ENCODE measurements at regions not wholly inside any gene's neighbourhood (a gene's known extent, or its start where the extent isn't known, plus 50 kb on each side); places are given as distances from the start of the nearest gene placed in this dataset.

DNA sequence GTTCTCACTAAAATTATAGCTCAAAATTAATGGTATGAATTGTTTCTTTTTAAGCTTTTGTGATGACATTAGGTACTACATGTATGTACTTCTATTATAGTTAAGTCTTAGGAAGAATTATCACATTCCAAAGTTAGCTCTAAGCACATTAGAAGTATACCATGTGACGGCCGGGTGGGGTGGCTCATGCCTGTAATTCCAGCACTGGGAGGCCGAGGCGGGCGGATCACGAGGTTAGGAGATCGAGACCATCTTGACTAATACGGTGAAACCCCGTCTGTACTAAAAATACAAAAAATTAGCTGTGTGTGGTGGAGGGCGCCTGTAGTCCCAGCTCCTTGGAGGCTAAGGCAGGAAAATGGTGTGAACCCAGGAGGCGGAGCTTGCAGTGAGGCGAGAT, 1265.1 kb upstream of the SPRY2 start:
- H3K36me3 ChIP-seq (ENCODE audit: control insufficient read depth, insufficient read depth, low read length): no peaks in the 10 kb centered on the region
- no CpG with 5 or more reads among the region's 12 CpGs for WGBS (ENCODE audit: insufficient coverage, low lambda C conversion rate)
- no peaks in the 10 kb centered on the region for H3K9me3 ChIP-seq (ENCODE audit: control insufficient read depth, low read depth, low read length)
- no peaks in the 10 kb centered on the region for H3K4me1 ChIP-seq (ENCODE audit: control insufficient read depth, insufficient read depth, low read length)
- no peak overlapping the region for H3K4me3 ChIP-seq (ENCODE audit: low read length)
- no peak overlapping the region for H3K27ac ChIP-seq (ENCODE audit: low read length)
- no peaks in the 10 kb centered on the region for H3K27me3 ChIP-seq (ENCODE audit: control insufficient read depth, insufficient read depth, low read length)
- DNase-seq: no peak

GRCh38 chr13:81602241-81602640, 1261.3 kb upstream of the SPRY2 start:
- peaks cover 4% of the 10 kb centered on the region for H3K4me1 ChIP-seq (ENCODE audit: control insufficient read depth, insufficient read depth, low read length)
- no peaks in the 10 kb centered on the region for H3K36me3 ChIP-seq (ENCODE audit: control insufficient read depth, insufficient read depth, low read length)
- no peaks in the 10 kb centered on the region for H3K27me3 ChIP-seq (ENCODE audit: control insufficient read depth, insufficient read depth, low read length)
- no peaks in the 10 kb centered on the region for H3K9me3 ChIP-seq (ENCODE audit: control insufficient read depth, low read depth, low read length)
- no peak overlapping the region for H3K27ac ChIP-seq (ENCODE audit: low read length)
- DNase-seq: no peak
- no peak overlapping the region for H3K4me3 ChIP-seq (ENCODE audit: low read length)

DNA sequence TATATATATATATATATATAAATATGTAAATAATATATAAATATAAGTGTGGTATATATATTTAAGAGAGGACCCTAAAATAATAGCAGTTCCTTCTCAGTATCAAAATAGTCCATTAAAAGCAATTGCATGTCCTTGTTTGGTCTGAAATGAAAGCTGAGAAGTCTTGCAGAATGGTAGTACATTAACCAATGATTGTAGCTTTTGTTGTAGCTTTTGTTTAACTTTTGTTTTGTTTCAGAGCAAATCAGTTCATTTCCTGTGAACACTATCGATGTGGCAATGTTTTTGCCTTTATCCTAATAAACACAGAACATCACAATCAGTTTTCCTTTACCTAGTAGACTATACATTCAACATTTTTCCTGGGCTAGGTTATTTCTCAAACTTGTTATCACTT, 1256.2 kb upstream of the SPRY2 start:
- H3K9me3 ChIP-seq (ENCODE audit: control insufficient read depth, low read depth, low read length): no peaks in the 10 kb centered on the region
- H3K36me3 ChIP-seq (ENCODE audit: control insufficient read depth, insufficient read depth, low read length): no peaks in the 10 kb centered on the region
- WGBS (ENCODE audit: insufficient coverage, low lambda C conversion rate): 17% methylated on average over 1 of the region's 1 CpG
- peak in 1 of 2 donors; percentile 5 for DNase-seq
- no peak overlapping the region for H3K27ac ChIP-seq (ENCODE audit: low read length)
- peaks cover 7% of the 10 kb centered on the region for H3K4me1 ChIP-seq (ENCODE audit: control insufficient read depth, insufficient read depth, low read length)
- H3K4me3 ChIP-seq (ENCODE audit: low read length): no peak overlapping the region
- no peaks in the 10 kb centered on the region for H3K27me3 ChIP-seq (ENCODE audit: control insufficient read depth, insufficient read depth, low read length)

DNA sequence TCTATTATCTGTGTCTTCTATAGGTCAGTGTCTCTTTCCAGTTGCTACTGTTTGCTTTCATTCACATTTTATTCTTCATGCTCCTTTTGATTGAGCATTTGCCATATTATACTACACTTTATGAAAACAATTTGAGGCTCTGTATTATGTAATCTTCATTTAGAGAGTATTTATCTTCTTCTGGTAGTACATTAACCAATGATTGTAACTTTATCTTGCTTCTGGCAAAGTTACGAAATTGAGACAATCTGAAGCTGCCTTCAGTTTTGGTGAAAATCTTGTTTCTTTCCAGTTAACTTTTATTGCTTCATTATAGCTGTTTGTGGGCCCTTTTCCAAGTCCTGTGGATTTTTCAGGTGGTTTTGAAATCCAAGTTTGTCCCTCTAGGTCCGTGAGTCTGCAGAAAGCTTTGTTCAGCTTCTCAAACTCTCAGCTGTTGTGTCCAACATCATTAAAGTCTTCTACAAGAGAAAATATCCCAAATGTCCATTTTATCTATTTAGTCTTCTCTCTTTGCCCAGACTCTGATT, 1255.4 kb upstream of the SPRY2 start:
- H3K4me3 ChIP-seq (ENCODE audit: low read length): no peak overlapping the region
- H3K36me3 ChIP-seq (ENCODE audit: control insufficient read depth, insufficient read depth, low read length): no peaks in the 10 kb centered on the region
- no peaks in the 10 kb centered on the region for H3K27me3 ChIP-seq (ENCODE audit: control insufficient read depth, insufficient read depth, low read length)
- peak overlapping the region; percentile 34 for H3K27ac ChIP-seq (ENCODE audit: low read length)
- WGBS (ENCODE audit: insufficient coverage, low lambda C conversion rate): 29% methylated on average over 1 of the region's 2 CpGs
- no peaks in the 10 kb centered on the region for H3K9me3 ChIP-seq (ENCODE audit: control insufficient read depth, low read depth, low read length)
- peak; percentile 8 to 53 for DNase-seq
- peaks cover 7% of the 10 kb centered on the region for H3K4me1 ChIP-seq (ENCODE audit: control insufficient read depth, insufficient read depth, low read length)

- H3K27ac ChIP-seq (ENCODE audit: low read length): no peak overlapping the region
- DNase-seq: no peak
- no peak overlapping the region for H3K4me3 ChIP-seq (ENCODE audit: low read length)
- no CpG with 5 or more reads among the region's 3 CpGs for WGBS (ENCODE audit: insufficient coverage, low lambda C conversion rate)
- no peaks in the 10 kb centered on the region for H3K9me3 ChIP-seq (ENCODE audit: control insufficient read depth, low read depth, low read length)
- no peaks in the 10 kb centered on the region for H3K36me3 ChIP-seq (ENCODE audit: control insufficient read depth, insufficient read depth, low read length)
- no peaks in the 10 kb centered on the region for H3K27me3 ChIP-seq (ENCODE audit: control insufficient read depth, insufficient read depth, low read length)
- no peaks in the 10 kb centered on the region for H3K4me1 ChIP-seq (ENCODE audit: control insufficient read depth, insufficient read depth, low read length)
Observed at GRCh38 chr13:81591528-81592220, 1250.7 kb upstream of the SPRY2 start.

DNA sequence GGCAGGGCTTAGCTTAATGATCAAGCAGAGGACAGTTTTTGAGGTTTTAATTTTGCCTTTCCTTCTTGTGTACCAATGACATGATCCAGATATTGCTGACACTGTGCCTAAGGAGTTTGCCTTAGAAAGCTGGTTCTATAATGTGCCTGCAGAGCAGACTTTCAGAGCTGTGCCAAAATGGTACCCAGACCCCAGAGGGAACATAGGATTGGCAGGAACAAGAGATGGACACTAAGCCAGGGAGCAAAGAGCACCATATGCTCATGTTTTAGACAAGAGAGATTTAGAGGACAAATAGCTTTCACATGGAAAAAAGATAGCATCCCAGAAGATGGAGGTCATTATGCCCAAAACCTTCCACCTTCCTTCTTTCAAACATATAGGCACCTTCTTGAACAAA, 1241.5 kb upstream of the SPRY2 start:
- H3K9me3 ChIP-seq (ENCODE audit: control insufficient read depth, low read depth, low read length): no peaks in the 10 kb centered on the region

DNA sequence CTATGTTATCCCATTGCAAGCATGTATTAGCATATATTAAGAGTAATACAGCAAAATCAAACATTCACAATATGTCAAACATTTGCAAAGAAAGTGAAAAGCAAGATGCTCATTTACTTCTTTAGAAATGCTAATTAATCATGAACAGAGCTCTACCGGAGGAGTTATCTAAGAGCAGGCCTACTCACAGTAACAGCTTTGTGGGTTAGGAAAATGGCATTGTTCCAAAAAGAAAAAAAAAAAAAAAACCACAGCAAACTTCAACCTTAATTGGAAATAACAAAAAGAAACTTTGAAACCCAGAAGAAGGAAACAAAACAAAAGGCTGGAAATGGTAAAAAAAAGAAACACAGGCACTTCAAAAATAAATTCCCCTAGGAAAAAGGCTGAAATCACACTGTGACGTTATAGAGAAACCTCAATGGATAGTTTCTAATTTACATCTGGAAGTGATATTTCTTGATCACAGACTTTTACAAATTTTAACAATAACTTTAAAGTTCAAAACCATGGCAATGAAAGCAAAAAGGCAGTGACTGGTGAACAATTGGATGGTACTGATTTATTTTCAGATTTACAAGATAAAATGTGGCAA, 1236.8 kb upstream of the SPRY2 start:
- WGBS (ENCODE audit: insufficient coverage, low lambda C conversion rate): 63% methylated on average over 1 of the region's 2 CpGs
- no peak overlapping the region for H3K4me3 ChIP-seq (ENCODE audit: low read length)
- H3K9me3 ChIP-seq (ENCODE audit: control insufficient read depth, low read depth, low read length): no peaks in the 10 kb centered on the region
- no peak overlapping the region for H3K27ac ChIP-seq (ENCODE audit: low read length)
- H3K27me3 ChIP-seq (ENCODE audit: control insufficient read depth, insufficient read depth, low read length): no peaks in the 10 kb centered on the region
- H3K36me3 ChIP-seq (ENCODE audit: control insufficient read depth, insufficient read depth, low read length): no peaks in the 10 kb centered on the region
- DNase-seq: peak in 1 of 2 donors; percentile 16
- H3K4me1 ChIP-seq (ENCODE audit: control insufficient read depth, insufficient read depth, low read length): no peaks in the 10 kb centered on the region

More for the DNA sequence above, 1241.5 kb upstream of the SPRY2 start:
- H3K36me3 ChIP-seq (ENCODE audit: control insufficient read depth, insufficient read depth, low read length): no peaks in the 10 kb centered on the region
- H3K4me1 ChIP-seq (ENCODE audit: control insufficient read depth, insufficient read depth, low read length): no peaks in the 10 kb centered on the region
- DNase-seq: no peak
- no peaks in the 10 kb centered on the region for H3K27me3 ChIP-seq (ENCODE audit: control insufficient read depth, insufficient read depth, low read length)
- no peak overlapping the region for H3K27ac ChIP-seq (ENCODE audit: low read length)
- H3K4me3 ChIP-seq (ENCODE audit: low read length): no peak overlapping the region

GRCh38 chr13:81568824-81569223, 1227.9 kb upstream of the SPRY2 start:
- DNase-seq: no peak
- Histone ChIP-seq H3K36me3 (ENCODE audit: control insufficient read depth, insufficient read depth, low read length) (no peaks in the 10 kb centered on the region), H3K9me3 (ENCODE audit: control insufficient read depth, low read depth, low read length) (no peaks in the 10 kb centered on the region), H3K27me3 (ENCODE audit: control insufficient read depth, insufficient read depth, low read length) (no peaks in the 10 kb centered on the region), H3K4me1 (ENCODE audit: control insufficient read depth, insufficient read depth, low read length) (no peaks in the 10 kb centered on the region), H3K27ac (ENCODE audit: low read length) (no peak overlapping the region), H3K4me3 (ENCODE audit: low read length) (no peak overlapping the region)
- no CpG with 5 or more reads among the region's 3 CpGs for WGBS (ENCODE audit: insufficient coverage, low lambda C conversion rate)

DNA sequence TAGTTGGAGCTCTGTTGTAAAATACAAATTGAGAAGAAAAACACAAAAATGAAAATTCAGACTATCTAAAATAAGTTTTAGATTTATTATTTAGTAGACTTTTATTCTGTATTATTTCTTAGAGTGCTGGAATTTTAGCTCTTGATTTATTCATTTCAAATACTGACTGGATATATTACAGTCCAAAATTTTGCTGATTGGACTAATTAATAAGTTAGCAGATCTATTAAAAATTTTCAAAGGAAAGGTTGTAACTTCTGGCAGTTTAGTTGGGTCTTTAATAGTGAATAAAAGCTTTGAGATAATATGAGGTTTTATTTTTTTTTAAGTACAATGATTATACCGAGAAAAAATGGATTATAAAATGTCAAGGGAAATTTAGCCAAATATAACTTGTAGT, 1224.9 kb upstream of the SPRY2 start:
- Histone ChIP-seq H3K36me3 (ENCODE audit: control insufficient read depth, insufficient read depth, low read length) (no peaks in the 10 kb centered on the region), H3K4me1 (ENCODE audit: control insufficient read depth, insufficient read depth, low read length) (no peaks in the 10 kb centered on the region), H3K9me3 (ENCODE audit: control insufficient read depth, low read depth, low read length) (peaks cover 3% of the 10 kb centered on the region), H3K27ac (ENCODE audit: low read length) (no peak overlapping the region), H3K4me3 (ENCODE audit: low read length) (no peak overlapping the region), H3K27me3 (ENCODE audit: control insufficient read depth, insufficient read depth, low read length) (no peaks in the 10 kb centered on the region)
- WGBS (ENCODE audit: insufficient coverage, low lambda C conversion rate): no CpG with 5 or more reads among the region's 1 CpG
- no peak for DNase-seq

DNA sequence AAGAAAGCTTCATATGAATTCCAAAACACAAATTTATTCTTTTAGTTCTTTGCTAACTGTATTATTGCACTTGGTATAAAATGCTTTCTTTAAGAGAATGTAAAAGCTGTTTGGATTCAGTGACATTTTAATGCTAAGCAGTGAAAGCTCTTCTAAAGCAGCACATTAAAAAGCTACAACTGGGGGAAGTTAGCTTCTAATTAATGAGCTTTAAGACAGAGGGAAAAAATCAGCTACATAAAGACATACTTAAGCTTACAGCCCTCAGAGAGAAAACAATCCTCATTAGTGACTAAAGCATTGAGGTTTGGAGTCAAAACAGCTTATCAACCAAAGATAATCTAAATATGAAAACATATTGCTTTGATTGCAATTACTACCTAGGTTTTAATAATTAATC, 1222.2 kb upstream of the SPRY2 start:
- no peak for DNase-seq

GRCh38 chr13:81562598-81562997, 1221.7 kb upstream of the SPRY2 start:
- no peak for DNase-seq
- no peak overlapping the region for H3K27ac ChIP-seq (ENCODE audit: low read length)
- peaks cover 3% of the 10 kb centered on the region for H3K9me3 ChIP-seq (ENCODE audit: control insufficient read depth, low read depth, low read length)
- H3K27me3 ChIP-seq (ENCODE audit: control insufficient read depth, insufficient read depth, low read length): no peaks in the 10 kb centered on the region
- WGBS (ENCODE audit: insufficient coverage, low lambda C conversion rate): 38% methylated on average over 1 of the region's 2 CpGs
- no peak overlapping the region for H3K4me3 ChIP-seq (ENCODE audit: low read length)
- no peaks in the 10 kb centered on the region for H3K36me3 ChIP-seq (ENCODE audit: control insufficient read depth, insufficient read depth, low read length)
- H3K4me1 ChIP-seq (ENCODE audit: control insufficient read depth, insufficient read depth, low read length): no peaks in the 10 kb centered on the region

More for the DNA sequence above, 1222.2 kb upstream of the SPRY2 start:
- Histone ChIP-seq H3K4me3 (ENCODE audit: low read length) (no peak overlapping the region), H3K36me3 (ENCODE audit: control insufficient read depth, insufficient read depth, low read length) (no peaks in the 10 kb centered on the region), H3K4me1 (ENCODE audit: control insufficient read depth, insufficient read depth, low read length) (no peaks in the 10 kb centered on the region), H3K27ac (ENCODE audit: low read length) (no peak overlapping the region), H3K9me3 (ENCODE audit: control insufficient read depth, low read depth, low read length) (peaks cover 3% of the 10 kb centered on the region), H3K27me3 (ENCODE audit: control insufficient read depth, insufficient read depth, low read length) (no peaks in the 10 kb centered on the region)
